ENCODE measurements at regions not wholly inside any gene's neighbourhood (a gene's known extent, or its start where the extent isn't known, plus 50 kb on each side); places are given as distances from the start of the nearest gene placed in this dataset.

DNA sequence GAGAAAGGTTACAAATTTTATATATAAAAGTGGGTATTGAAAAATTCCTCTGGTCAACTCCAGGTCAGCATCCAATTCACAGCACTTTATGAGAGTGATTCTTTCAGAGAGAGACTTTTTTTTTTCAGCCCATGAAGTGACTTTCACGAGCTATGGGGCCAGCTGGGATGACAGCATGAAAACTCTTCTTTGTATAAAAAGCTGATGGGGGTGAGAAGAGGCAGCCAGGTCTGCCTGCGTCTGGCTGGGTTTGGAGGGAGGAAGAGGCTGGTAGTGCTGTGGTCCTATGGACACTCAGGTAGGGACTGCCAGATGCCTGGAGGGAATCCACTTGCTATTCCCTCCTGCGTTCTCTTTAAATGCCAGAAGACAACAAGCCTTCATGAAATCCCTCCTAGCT is 250.6 kb downstream of the UTP18 start:
- TF ChIP-seq EZH2phosphoT487 (IDR thresholded peaks at IDR 0.05; ENCODE audit: borderline replicate concordance), result no peak
- TF ChIP-seq, protein P1, sequence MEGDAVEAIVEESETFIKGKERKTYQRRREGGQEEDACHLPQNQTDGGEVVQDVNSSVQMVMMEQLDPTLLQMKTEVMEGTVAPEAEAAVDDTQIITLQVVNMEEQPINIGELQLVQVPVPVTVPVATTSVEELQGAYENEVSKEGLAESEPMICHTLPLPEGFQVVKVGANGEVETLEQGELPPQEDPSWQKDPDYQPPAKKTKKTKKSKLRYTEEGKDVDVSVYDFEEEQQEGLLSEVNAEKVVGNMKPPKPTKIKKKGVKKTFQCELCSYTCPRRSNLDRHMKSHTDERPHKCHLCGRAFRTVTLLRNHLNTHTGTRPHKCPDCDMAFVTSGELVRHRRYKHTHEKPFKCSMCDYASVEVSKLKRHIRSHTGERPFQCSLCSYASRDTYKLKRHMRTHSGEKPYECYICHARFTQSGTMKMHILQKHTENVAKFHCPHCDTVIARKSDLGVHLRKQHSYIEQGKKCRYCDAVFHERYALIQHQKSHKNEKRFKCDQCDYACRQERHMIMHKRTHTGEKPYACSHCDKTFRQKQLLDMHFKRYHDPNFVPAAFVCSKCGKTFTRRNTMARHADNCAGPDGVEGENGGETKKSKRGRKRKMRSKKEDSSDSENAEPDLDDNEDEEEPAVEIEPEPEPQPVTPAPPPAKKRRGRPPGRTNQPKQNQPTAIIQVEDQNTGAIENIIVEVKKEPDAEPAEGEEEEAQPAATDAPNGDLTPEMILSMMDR (conservative IDR thresholded peaks at IDR 0.05; ENCODE audit: low read length), result no peak
